ENCODE measurements at regions not wholly inside any gene's neighbourhood (a gene's known extent, or its start where the extent isn't known, plus 50 kb on each side); places are given as distances from the start of the nearest gene placed in this dataset.

- TF ChIP-seq CTCF (conservative IDR thresholded peaks at IDR 0.05) (no peak), EZH2 (IDR thresholded peaks at IDR 0.05; ENCODE audit: low read depth) (no peak)
Observed at GRCh38 chr5:34509392-34509791, 146.7 kb upstream of the RAI14 start.

Measured in PC-9 (cell line).